Psoas muscle (tissue), 7 donors: ENCODE measurements at regions not wholly inside any gene's neighbourhood (a gene's known extent, or its start where the extent isn't known, plus 50 kb on each side); places are given as distances from the start of the nearest gene placed in this dataset.
"Not testable (repeated sequence)": the region's sequence is repeated elsewhere in the genome, so short reads cannot be mapped to it uniquely, and the experiment has no call there.

Experiments
- ATAC-seq, 4 donors: fragments of 200-7000 bp; cut with Tn5 transposase; one replicate each; pipeline ENCODE4 v1.9.1; 2020; ENCODE audit warnings: moderate library complexity in 3 of 4, mild to moderate bottlenecking in 2 of 4
- DNase-seq, 2 donors: peaks; one replicate each; pipeline ENCODE4 v3.0.0-alpha.2; 2020
- H3K27ac ChIP-seq: fragments of 200-600 bp; one replicate; pipeline ENCODE4 v1.8.0; 2022
- H3K27me3 ChIP-seq, 3 donors: fragments of 200-600 bp in 1 of 3; one replicate each; pipeline versions ENCODE4 v1.6.1 to v1.8.0; 2013 to 2022; ENCODE audit warnings: low read length in 2 of 3, mild to moderate bottlenecking in 2 of 3, moderate library complexity in 1 of 3; ENCODE audit not compliant: insufficient read depth in 3 of 3
- H3K36me3 ChIP-seq, 2 donors: fragments of 200-600 bp in 1 of 2; one replicate each; pipeline versions ENCODE4 v1.6.1 to v1.8.0; 2013 to 2022; ENCODE audit warnings: low read depth in 1 of 2, mild to moderate bottlenecking in 1 of 2, moderate library complexity in 1 of 2; ENCODE audit not compliant: insufficient read depth in 1 of 2
- H3K4me1 ChIP-seq: fragments of 200-600 bp; one replicate; pipeline ENCODE4 v1.8.0; 2022
- H3K4me3 ChIP-seq: fragments of 200-600 bp; one replicate; pipeline ENCODE4 v1.8.0; 2022; ENCODE audit warnings: mild to moderate bottlenecking
- H3K9me3 ChIP-seq: fragments of 200-600 bp; one replicate; pipeline ENCODE4 v1.8.0; 2022
- WGBS, 3 donors: extraction: QIAGEN DNeasy Blood & Tissue Kit; methylation state at CpG; one replicate each; pipeline versions ENCODE4 v1.1.6 to v1.1.7; 2013; 5-methylcytosine and 5-hydroxymethylcytosine counted together
- intact Hi-C, 2 donors: fragments of 100-400 bp; cut with DNase I; formaldehyde crosslinking; loops; one replicate each; pipeline versions ENCODE4 v1.11.0 to v1.14.2; 2022
- TF ChIP-seq, protein P1 (sequence below): fragments of 200-600 bp; IDR thresholded peaks from one replicate; pipeline ENCODE4 v1.8.0; 2022; ENCODE audit warnings: antibody characterized with exemption
- donor health status: healthy with polysubstance abuse.
- donor health status: DM: no; HTN: no; CAD: no; lungs with moderate emphysema.
- donor health status: Bipolar disorder and iron deficiency.
- donor health status: healthy.
- donor health status: DM: yes; HTN: yes; CAD: no.
- donor health status: DM: no; HTN: no; CAD: no.
- donor health status: DM: yes; HTN: yes; CAD: no.

DNA sequence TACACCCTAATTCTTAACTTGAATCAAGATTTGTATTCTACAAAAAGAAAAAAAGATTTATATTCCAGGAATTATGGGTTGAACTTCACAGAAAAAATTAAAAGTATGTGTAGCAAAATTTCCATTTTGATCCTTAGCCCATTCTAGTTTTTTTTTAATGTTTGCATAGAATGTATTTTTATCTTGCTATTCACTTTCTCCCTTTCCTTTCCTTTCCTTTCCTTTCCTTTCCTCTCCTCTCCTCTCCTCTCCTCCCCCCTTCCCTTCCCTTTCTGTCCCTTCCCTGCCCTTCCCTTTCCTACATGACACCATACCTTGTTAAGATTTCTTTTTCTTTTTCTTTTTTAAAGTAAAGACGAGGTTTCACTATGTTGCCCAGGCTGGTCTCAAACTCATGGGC is 542.5 kb upstream of the PTGER4 start:
- DNase-seq (no peak), ATAC-seq (no peak)
- intact Hi-C loops = no loop called here
- H3K9me3 ChIP-seq = no peaks in the 10 kb centered on the region
- no peak overlapping the region for H3K27ac ChIP-seq
- no peaks in the 10 kb centered on the region for H3K36me3 ChIP-seq
- WGBS, 3 donors = 84 to 96% (median 94%) methylated on average over 1 of the region's 1 CpG
- H3K27me3 ChIP-seq = no peaks in the 10 kb centered on the region
- H3K4me1 ChIP-seq = no peaks in the 10 kb centered on the region
- TF ChIP-seq, protein P1, sequence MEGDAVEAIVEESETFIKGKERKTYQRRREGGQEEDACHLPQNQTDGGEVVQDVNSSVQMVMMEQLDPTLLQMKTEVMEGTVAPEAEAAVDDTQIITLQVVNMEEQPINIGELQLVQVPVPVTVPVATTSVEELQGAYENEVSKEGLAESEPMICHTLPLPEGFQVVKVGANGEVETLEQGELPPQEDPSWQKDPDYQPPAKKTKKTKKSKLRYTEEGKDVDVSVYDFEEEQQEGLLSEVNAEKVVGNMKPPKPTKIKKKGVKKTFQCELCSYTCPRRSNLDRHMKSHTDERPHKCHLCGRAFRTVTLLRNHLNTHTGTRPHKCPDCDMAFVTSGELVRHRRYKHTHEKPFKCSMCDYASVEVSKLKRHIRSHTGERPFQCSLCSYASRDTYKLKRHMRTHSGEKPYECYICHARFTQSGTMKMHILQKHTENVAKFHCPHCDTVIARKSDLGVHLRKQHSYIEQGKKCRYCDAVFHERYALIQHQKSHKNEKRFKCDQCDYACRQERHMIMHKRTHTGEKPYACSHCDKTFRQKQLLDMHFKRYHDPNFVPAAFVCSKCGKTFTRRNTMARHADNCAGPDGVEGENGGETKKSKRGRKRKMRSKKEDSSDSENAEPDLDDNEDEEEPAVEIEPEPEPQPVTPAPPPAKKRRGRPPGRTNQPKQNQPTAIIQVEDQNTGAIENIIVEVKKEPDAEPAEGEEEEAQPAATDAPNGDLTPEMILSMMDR = no peak
- H3K4me3 ChIP-seq = no peak overlapping the region

GRCh38 chr5:40134883-40135520 is 544.7 kb upstream of the PTGER4 start:
- Histone ChIP-seq H3K9me3 (no peaks in the 10 kb centered on the region), H3K4me1 (no peaks in the 10 kb centered on the region), H3K4me3 (no peak overlapping the region), H3K36me3 (no peaks in the 10 kb centered on the region), H3K27ac (no peak overlapping the region), H3K27me3 (no peaks in the 10 kb centered on the region)
- intact Hi-C loops = no loop called here
- 15 to 38% (median 19%) methylated on average over 3 of the region's 3 CpGs for WGBS, 3 donors
- TF ChIP-seq, protein P1 = no peak
- ATAC-seq = no peak
- no peak for DNase-seq

DNA sequence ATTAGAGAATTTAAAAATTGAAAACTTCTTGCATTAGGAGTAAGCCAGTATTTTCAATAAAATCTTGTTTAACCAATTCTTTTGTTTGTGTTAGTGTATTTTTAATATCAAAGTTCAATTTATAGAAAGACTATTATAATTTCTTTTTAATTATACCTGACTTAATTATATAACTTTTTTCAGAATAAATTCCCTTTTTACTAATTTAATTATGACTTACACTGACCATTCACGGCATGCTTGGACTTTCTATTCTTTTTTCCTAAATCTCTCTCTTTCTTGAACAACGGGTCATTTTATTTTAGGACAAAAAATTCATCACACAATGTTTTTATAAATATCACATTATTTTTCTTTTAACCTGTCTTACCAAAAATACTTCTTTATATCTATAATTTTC is 555.3 kb upstream of the PTGER4 start:
- TF ChIP-seq, protein P1 = no peak
- Histone ChIP-seq H3K9me3 (no peaks in the 10 kb centered on the region), H3K27ac (no peak overlapping the region), H3K4me3 (no peak overlapping the region), H3K36me3 (no peaks in the 10 kb centered on the region), H3K4me1 (no peaks in the 10 kb centered on the region), H3K27me3 (no peaks in the 10 kb centered on the region)
- intact Hi-C loops = no loop called here
- 58 to 67% (median 62%) methylated on average over 2 of the region's 2 CpGs for WGBS, 3 donors
- ATAC-seq (no peak), DNase-seq (no peak)

DNA sequence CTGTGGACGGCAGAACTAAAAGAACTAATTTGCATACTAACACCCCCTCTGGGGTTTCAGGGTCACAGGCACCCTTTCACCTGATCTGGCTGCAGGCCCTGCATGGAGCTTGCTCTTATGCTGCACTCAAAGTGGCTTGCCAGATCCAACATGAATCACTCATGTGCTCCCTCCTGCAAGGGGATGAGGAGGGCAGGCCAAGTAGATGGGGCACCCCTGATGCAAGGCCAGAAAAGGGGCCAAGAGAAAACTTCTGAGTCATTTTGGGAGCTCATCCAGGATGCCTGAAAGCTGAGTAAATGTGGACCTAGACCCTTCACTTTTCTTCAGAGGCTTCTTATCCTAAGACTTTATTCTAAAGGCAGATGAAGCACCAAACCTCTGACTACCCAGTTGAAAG is 558.5 kb upstream of the PTGER4 start:
- no peak overlapping the region for H3K4me3 ChIP-seq
- H3K36me3 ChIP-seq = no peaks in the 10 kb centered on the region
- intact Hi-C loops = no loop called here
- WGBS, 3 donors = 78 to 100% (median 95%) methylated on average over 1 of the region's 1 CpG
- H3K27ac ChIP-seq = no peak overlapping the region
- H3K9me3 ChIP-seq = no peaks in the 10 kb centered on the region
- ATAC-seq (no peak), DNase-seq (no peak)
- TF ChIP-seq, protein P1 = no peak
- no peaks in the 10 kb centered on the region for H3K27me3 ChIP-seq
- H3K4me1 ChIP-seq = no peaks in the 10 kb centered on the region

DNA sequence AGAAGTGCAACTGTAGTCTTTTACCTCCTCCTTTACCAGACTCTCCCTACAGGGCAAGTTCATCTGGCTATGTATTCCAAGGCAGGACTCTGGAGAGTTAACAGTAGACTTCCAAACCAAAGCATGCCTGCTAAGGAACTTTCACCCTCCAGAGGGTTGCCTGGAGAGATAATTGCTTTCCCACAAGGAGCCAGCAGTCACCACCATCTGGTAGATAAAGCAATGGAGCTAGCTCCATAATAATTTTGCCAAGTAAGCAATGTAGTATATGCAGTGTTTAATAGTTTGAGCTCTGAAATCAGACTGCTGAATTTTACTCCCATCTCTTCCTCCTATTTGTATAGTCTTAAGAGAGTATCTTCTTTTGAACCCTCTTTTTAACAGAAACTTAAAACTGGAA is 566.8 kb upstream of the PTGER4 start:
- Histone ChIP-seq H3K4me1 (no peaks in the 10 kb centered on the region), H3K9me3 (no peaks in the 10 kb centered on the region), H3K4me3 (no peak overlapping the region), H3K36me3 (no peaks in the 10 kb centered on the region), H3K27me3 (no peaks in the 10 kb centered on the region), H3K27ac (no peak overlapping the region)
- intact Hi-C loops = no loop called here
- no peak for DNase-seq
- no peak for ATAC-seq
- TF ChIP-seq, protein P1 = no peak

DNA sequence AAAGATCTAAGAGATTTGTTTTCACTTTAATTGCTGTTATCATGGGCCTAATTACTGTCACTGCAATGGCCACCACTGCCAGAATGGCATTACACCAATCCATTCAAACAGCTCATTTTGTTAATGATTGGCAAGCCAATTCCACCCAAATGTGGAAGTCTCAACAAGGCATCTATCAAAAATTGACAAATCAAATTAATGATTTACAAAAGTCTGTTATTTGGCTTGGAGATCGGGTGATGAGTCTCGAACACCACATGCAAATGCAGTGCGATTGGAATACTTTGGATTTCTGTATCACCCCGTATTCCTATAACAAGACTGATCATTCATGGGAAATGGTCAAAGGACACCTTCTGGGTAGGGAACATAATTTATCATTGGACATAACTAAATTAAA is 568.7 kb upstream of the PTGER4 start:
- WGBS, 3 donors = 93 to 98% (median 98%) methylated on average over 4 of the region's 4 CpGs

DNA sequence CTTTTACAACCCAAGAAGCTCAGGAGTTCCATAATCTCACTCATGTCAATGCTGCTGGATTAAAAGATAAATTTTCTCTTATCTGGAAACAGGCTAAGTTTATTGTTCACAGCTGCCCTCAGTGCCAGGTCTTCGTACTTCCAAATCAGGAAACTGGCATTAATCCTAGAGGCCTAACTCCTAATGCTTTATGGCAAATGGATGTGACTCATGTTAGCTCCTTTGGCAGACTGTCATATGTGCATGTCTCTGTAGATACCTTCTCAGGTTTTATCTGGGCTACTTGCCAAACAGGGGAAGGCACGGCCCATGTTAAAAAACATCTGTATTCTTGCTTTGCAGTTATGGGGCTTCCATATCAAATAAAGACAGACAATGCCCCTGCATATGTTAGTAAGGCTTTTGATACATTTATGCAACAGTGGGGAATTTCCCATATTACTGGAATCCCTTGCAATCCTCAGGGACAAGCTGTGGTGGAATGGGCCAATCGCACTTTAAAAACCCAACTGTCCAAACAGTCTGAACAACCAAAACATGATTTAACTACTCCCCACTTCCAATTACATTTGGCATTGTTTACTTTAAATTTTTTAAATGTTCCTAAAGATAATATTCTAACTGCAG is 570.8 kb upstream of the PTGER4 start:
- H3K27me3 ChIP-seq, H3K4me1 ChIP-seq, H3K9me3 ChIP-seq, ATAC-seq, H3K36me3 ChIP-seq, DNase-seq, H3K27ac ChIP-seq, H3K4me3 ChIP-seq, intact Hi-C loops: not testable (repeated sequence)
- WGBS, 3 donors = 17 to 20% (median 18%) methylated on average over 3 of the region's 3 CpGs

More for the DNA sequence above, 568.7 kb upstream of the PTGER4 start:
- H3K36me3 ChIP-seq, H3K4me3 ChIP-seq, H3K27ac ChIP-seq, ATAC-seq, DNase-seq, H3K9me3 ChIP-seq, H3K4me1 ChIP-seq, intact Hi-C loops, H3K27me3 ChIP-seq: not testable (repeated sequence)
